OCI-LY7 (cell line): ENCODE measurements at regions not wholly inside any gene's neighbourhood (a gene's known extent, or its start where the extent isn't known, plus 50 kb on each side); places are given as distances from the start of the nearest gene placed in this dataset.

Experiments used
- BruUV-seq: library from RNA; stranded (reverse); fragments of 400-500 nt; replicated peaks from 2 replicates; lab custom pipeline; 2021; lab: Mats Ljungman, UMichigan
- CTCF ChIA-PET: fragments of 300-600 bp; sonication (Branson Sonifier 250); formaldehyde crosslinking; loops from one replicate; lab custom pipeline; 2022; ENCODE audit warnings: antibody characterized with exemption; ENCODE audit not compliant: unreplicated experiment; lab: Charles Lee
- POLR2A ChIA-PET: fragments of 300-600 bp; sonication (Branson Sonifier 250); formaldehyde crosslinking; loops from one replicate; lab custom pipeline; 2022; ENCODE audit warnings: antibody characterized with exemption; lab: Charles Lee
- DNase-seq: peaks from one replicate; pipeline ENCODE4 v3.0.0-alpha.2; 2015; ENCODE audit warnings: low spot score
- H2AFZ ChIP-seq: fragments of 200-600 bp; sonication (generic), shearing (Covaris generic); 2 replicates; pipeline ENCODE4 v1.6.1; 2014; ENCODE audit warnings: mild to moderate bottlenecking, antibody characterized with exemption, low read length, moderate library complexity
- H3K27ac ChIP-seq: fragments of 200-600 bp; sonication (generic); 2 replicates; pipeline ENCODE4 v1.5.1; 2014; ENCODE audit warnings: mixed run types, low read depth, mild to moderate bottlenecking, moderate library complexity, low read length, inconsistent platforms; ENCODE audit not compliant: poor library complexity, severe bottlenecking
- H3K36me3 ChIP-seq: fragments of 200-600 bp; sonication (generic); 2 replicates; pipeline ENCODE4 v1.6.1; 2014; ENCODE audit warnings: mild to moderate bottlenecking, antibody characterized with exemption, low read length, moderate library complexity, mixed read lengths; ENCODE audit not compliant: insufficient read depth
- H3K4me1 ChIP-seq: fragments of 200-600 bp; sonication (generic); 2 replicates; pipeline ENCODE4 v1.5.1; 2014; ENCODE audit warnings: mild to moderate bottlenecking, low read length; ENCODE audit not compliant: insufficient read depth, poor library complexity, severe bottlenecking
- H3K4me2 ChIP-seq: fragments of 200-600 bp; sonication (generic); 2 replicates; pipeline ENCODE4 v1.6.1; 2014; ENCODE audit warnings: mild to moderate bottlenecking, low read length
- H3K4me3 ChIP-seq: fragments of 200-600 bp; sonication (generic); 2 replicates; pipeline ENCODE4 v1.5.1; 2014; ENCODE audit warnings: mild to moderate bottlenecking, low read depth, low read length; ENCODE audit not compliant: poor library complexity, severe bottlenecking
- H3K79me2 ChIP-seq: fragments of 200-600 bp; sonication (generic); 2 replicates; pipeline ENCODE4 v1.6.1; 2016; ENCODE audit warnings: low read depth, mild to moderate bottlenecking, low read length, moderate library complexity, mixed read lengths; ENCODE audit not compliant: insufficient read depth
- H3K9me2 ChIP-seq: fragments of 200-600 bp; sonication (generic); 2 replicates; pipeline ENCODE4 v1.6.1; 2016; ENCODE audit warnings: mild to moderate bottlenecking, low read length, mixed read lengths; ENCODE audit not compliant: insufficient read depth
- H3K9me3 ChIP-seq: fragments of 200-600 bp; sonication (generic); 2 replicates; pipeline ENCODE4 v1.6.1; 2014; ENCODE audit warnings: mild to moderate bottlenecking, mixed run types, low read length, mixed read lengths
- H4K20me1 ChIP-seq: fragments of 200-600 bp; sonication (generic); 2 replicates; pipeline ENCODE4 v1.6.1; 2014; ENCODE audit warnings: mild to moderate bottlenecking, antibody characterized with exemption, low read length, moderate library complexity, mixed read lengths; ENCODE audit not compliant: insufficient read depth
- EZH2phosphoT487 ChIP-seq: fragments of 200-600 bp; sonication (generic); IDR thresholded peaks from 2 replicates; pipeline ENCODE4 v1.6.1; 2018; ENCODE audit warnings: low read depth, borderline replicate concordance, mild to moderate bottlenecking, mixed run types, antibody characterized with exemption, low read length, moderate library complexity, mixed read lengths
- intact Hi-C: fragments of 100-400 bp; cut with micrococcal nuclease; formaldehyde crosslinking; loops from one replicate; pipeline ENCODE4 v1.10.0; 2022; ENCODE audit not compliant: unreplicated experiment
- TF ChIP-seq, protein P1 (sequence below): fragments of 200-600 bp; sonication (generic); conservative IDR thresholded peaks from 2 replicates; pipeline ENCODE4 v1.5.1; 2014; ENCODE audit warnings: mild to moderate bottlenecking, antibody characterized with exemption, low read length, moderate library complexity, mixed read lengths

DNA sequence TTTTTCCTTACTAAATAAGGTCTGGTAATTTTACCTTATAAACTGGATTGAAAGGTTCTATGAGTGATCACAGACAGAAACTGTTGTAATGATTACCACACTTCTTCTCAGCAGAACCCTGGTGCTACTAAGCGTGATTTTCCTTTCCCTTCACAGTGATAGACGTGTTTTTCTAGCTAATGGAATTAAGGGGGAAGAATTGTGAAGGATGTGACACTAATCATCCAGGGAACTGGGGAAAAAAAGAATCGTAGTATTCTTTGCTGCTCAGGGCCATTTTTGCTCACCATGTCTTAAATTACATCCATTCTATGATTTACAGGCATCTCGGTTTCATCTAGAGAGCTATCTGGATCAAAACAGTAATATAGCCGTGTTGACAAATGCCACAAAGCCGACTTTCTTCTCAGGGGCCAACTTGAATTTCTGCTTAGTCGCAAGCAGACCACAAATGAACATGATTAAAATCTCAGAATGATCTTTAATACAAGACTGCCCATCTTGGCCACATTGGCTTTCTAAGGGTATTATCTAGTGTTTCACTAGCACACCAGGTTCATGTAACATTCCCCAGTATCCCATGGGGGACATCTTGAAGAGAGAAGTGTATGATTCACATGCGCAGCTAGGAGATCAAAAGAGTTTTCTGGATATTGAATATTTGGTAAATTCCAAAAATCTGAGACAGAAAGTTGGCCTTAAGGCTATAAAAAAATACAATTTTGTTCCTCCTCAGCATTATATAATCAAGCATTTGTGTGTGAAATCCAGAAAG lies 154.0 kb downstream of the UGT8 start:
- intact Hi-C loops = no loop called here

DNA sequence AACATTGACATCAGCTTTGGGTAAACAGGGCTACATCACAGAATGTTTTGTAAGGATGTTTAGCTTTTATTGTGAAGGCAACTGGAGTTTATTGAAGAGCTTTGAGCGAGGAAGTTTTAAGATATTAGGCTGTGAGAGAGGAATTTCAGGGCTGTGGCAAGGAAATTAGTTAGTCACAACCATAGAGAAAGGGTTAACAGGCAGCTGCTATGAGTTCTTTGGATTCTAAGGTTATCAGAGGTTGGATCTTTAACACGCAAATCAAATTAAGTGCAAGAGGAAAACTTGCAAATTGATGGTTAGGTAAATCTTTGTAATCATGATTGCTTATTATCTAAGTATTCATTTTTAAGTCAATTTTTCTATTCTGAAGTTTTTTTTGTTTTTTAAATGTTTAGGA lies 156.0 kb downstream of the UGT8 start:
- BruUV-seq = no TSS peak
- Histone ChIP-seq H3K9me2 (no peaks in the 10 kb centered on the region), H3K27ac (no peak overlapping the region), H4K20me1 (no peaks in the 10 kb centered on the region), H3K4me3 (no peak overlapping the region), H3K79me2 (no peaks in the 10 kb centered on the region), H3K9me3 (no peaks in the 10 kb centered on the region), H3K36me3 (no peaks in the 10 kb centered on the region), H2AFZ (no peak overlapping the region), H3K4me1 (no peaks in the 10 kb centered on the region), H3K4me2 (no peak overlapping the region)
- CTCF ChIA-PET = no interaction called here
- intact Hi-C loops = no loop called here
- POLR2A ChIA-PET = interaction anchor here (0.7 to 1.0 kb wide), 3 partner anchors 10 to 357 kb away, joined by 3 to 4 read pairs (median 4); no protein-coding TSS in a partner anchor
- DNase-seq = no peak
- no peak for TF ChIP-seq EZH2phosphoT487
- TF ChIP-seq, protein P1, sequence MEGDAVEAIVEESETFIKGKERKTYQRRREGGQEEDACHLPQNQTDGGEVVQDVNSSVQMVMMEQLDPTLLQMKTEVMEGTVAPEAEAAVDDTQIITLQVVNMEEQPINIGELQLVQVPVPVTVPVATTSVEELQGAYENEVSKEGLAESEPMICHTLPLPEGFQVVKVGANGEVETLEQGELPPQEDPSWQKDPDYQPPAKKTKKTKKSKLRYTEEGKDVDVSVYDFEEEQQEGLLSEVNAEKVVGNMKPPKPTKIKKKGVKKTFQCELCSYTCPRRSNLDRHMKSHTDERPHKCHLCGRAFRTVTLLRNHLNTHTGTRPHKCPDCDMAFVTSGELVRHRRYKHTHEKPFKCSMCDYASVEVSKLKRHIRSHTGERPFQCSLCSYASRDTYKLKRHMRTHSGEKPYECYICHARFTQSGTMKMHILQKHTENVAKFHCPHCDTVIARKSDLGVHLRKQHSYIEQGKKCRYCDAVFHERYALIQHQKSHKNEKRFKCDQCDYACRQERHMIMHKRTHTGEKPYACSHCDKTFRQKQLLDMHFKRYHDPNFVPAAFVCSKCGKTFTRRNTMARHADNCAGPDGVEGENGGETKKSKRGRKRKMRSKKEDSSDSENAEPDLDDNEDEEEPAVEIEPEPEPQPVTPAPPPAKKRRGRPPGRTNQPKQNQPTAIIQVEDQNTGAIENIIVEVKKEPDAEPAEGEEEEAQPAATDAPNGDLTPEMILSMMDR = no peak

More for the DNA sequence above, 154.0 kb downstream of the UGT8 start:
- Histone ChIP-seq H3K27ac (no peak overlapping the region), H2AFZ (no peak overlapping the region), H4K20me1 (no peaks in the 10 kb centered on the region), H3K4me3 (no peak overlapping the region), H3K9me2 (no peaks in the 10 kb centered on the region), H3K36me3 (no peaks in the 10 kb centered on the region), H3K79me2 (no peaks in the 10 kb centered on the region), H3K4me2 (no peak overlapping the region), H3K9me3 (no peaks in the 10 kb centered on the region), H3K4me1 (no peaks in the 10 kb centered on the region)
- CTCF ChIA-PET = no interaction called here
- no peak for TF ChIP-seq EZH2phosphoT487
- TF ChIP-seq, protein P1 = no peak
- no TSS peak for BruUV-seq
- POLR2A ChIA-PET = interaction anchor here (0.6 to 1.1 kb wide), 3 partner anchors 9 to 1902 kb away, joined by 3 to 4 read pairs (median 3); no protein-coding TSS in a partner anchor
- no peak for DNase-seq

DNA sequence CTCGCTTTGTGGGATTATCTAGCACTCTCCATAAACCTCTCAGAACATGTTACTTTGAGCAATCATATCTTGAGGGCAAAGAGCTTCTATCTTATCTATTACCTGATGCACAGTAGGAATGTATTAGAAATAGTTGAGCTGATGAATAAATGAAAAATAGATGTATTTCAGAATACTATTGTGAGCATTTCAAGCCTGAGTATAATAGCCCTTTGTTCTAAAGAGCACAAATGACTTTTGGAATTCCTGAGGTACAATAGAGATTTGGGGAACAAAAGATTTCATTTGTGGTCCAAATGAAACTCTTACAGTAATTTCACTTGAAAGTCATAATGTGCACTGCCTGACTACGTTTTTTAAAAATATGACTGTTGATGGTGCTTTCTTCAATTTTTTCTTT lies 159.5 kb downstream of the UGT8 start:
- no TSS peak for BruUV-seq
- H3K4me1 ChIP-seq = no peaks in the 10 kb centered on the region
- H3K4me3 ChIP-seq = no peak overlapping the region
- no peak overlapping the region for H2AFZ ChIP-seq
- CTCF ChIA-PET = no interaction called here
- POLR2A ChIA-PET = interaction anchor here (1.0 kb wide), 1 partner anchor 41 kb away, joined by 3 read pairs; no protein-coding TSS in a partner anchor
- TF ChIP-seq, protein P1 = no peak
- TF ChIP-seq EZH2phosphoT487 = no peak
- H4K20me1 ChIP-seq = no peaks in the 10 kb centered on the region
- intact Hi-C loops = no loop called here
- DNase-seq = no peak
- no peak overlapping the region for H3K27ac ChIP-seq
- H3K9me3 ChIP-seq = no peaks in the 10 kb centered on the region
- no peaks in the 10 kb centered on the region for H3K79me2 ChIP-seq
- no peaks in the 10 kb centered on the region for H3K9me2 ChIP-seq
- no peaks in the 10 kb centered on the region for H3K36me3 ChIP-seq
- no peak overlapping the region for H3K4me2 ChIP-seq
